Neural cell (in vitro differentiated cells): ENCODE measurements at regions not wholly inside any gene's neighbourhood (a gene's known extent, or its start where the extent isn't known, plus 50 kb on each side); places are given as distances from the start of the nearest gene placed in this dataset.

Experiments
- EP300 ChIP-seq: fragments of 450-650 bp; conservative IDR thresholded peaks from 2 replicates; pipeline ENCODE4 v1.6.1; 2014; ENCODE audit warnings: antibody characterized with exemption, mild to moderate bottlenecking, moderate library complexity; ENCODE audit not compliant: poor library complexity, severe bottlenecking
- EZH2 ChIP-seq: fragments of 200-600, 300-800 bp; shearing (Covaris generic), sonication (generic); IDR thresholded peaks from 2 replicates; pipeline ENCODE4 v1.6.1; 2014; ENCODE audit warnings: antibody characterized with exemption, low read length, borderline replicate concordance, mild to moderate bottlenecking; ENCODE audit not compliant: insufficient read depth, poor library complexity, severe bottlenecking
- MXI1 ChIP-seq: fragments of 450-650 bp; conservative IDR thresholded peaks from 2 replicates; pipeline ENCODE4 v1.6.1; 2014; ENCODE audit warnings: antibody characterized with exemption, mild to moderate bottlenecking; ENCODE audit not compliant: poor library complexity, severe bottlenecking
- POLR2AphosphoS5 ChIP-seq: IDR thresholded peaks from 2 replicates; pipeline ENCODE4 v1.6.1; 2012
- SMC3 ChIP-seq: fragments of 450-650 bp; conservative IDR thresholded peaks from 2 replicates; pipeline ENCODE4 v1.6.1; 2014; ENCODE audit warnings: antibody characterized with exemption, mild to moderate bottlenecking, moderate library complexity; ENCODE audit not compliant: poor library complexity
- TAF1 ChIP-seq: IDR thresholded peaks from 2 replicates; pipeline ENCODE4 v1.6.1; 2012; ENCODE audit warnings: low read depth
- TF ChIP-seq, protein P1 (sequence below): fragments of 450-650 bp; IDR thresholded peaks from 2 replicates; pipeline ENCODE4 v1.5.1; 2014; ENCODE audit warnings: antibody characterized with exemption, mild to moderate bottlenecking, moderate library complexity; ENCODE audit not compliant: poor library complexity, severe bottlenecking

DNA sequence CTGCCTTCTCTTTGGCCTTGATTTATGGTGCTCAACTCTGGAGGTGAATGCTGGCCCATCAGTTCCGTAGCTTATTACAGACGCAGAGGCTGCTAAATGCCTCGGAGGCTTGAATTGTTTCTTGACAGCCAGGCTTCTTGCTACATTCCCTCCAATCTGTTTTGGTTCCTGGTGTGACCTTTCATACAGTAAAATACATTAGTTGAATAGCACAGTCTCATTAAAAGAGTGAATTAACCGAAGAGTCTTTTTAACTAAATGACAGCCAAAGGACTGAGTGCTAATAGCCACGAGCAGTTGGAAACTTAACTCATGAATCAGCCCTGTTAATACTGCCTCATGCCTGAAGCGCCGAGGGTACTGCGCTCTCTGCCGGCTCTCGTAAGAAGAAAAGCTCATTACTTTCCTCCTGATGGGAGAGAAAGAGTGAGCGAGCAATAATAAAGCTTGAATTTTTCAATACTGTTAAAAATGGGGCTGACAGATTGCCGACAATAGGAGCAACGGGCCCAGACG, 236.4 kb upstream of the GPR26 start:
- TF ChIP-seq EZH2 (no peak), SMC3 (peak; percentile 67), EP300 (no peak), POLR2AphosphoS5 (no peak), TAF1 (no peak), MXI1 (no peak)
- TF ChIP-seq, protein P1, sequence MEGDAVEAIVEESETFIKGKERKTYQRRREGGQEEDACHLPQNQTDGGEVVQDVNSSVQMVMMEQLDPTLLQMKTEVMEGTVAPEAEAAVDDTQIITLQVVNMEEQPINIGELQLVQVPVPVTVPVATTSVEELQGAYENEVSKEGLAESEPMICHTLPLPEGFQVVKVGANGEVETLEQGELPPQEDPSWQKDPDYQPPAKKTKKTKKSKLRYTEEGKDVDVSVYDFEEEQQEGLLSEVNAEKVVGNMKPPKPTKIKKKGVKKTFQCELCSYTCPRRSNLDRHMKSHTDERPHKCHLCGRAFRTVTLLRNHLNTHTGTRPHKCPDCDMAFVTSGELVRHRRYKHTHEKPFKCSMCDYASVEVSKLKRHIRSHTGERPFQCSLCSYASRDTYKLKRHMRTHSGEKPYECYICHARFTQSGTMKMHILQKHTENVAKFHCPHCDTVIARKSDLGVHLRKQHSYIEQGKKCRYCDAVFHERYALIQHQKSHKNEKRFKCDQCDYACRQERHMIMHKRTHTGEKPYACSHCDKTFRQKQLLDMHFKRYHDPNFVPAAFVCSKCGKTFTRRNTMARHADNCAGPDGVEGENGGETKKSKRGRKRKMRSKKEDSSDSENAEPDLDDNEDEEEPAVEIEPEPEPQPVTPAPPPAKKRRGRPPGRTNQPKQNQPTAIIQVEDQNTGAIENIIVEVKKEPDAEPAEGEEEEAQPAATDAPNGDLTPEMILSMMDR: peak; percentile 63
